HG03064 (cell line): ENCODE measurements at regions not wholly inside any gene's neighbourhood (a gene's known extent, or its start where the extent isn't known, plus 50 kb on each side); places are given as distances from the start of the nearest gene placed in this dataset.

Experiments used
- ATAC-seq: cut with Tn5 transposase; IDR thresholded peaks from one replicate; pipeline ENCODE4 v1.9.1; 2021; ENCODE audit warnings: low read depth; ENCODE audit not compliant: unreplicated experiment

- ATAC-seq = no peak
Observed at GRCh38 chr10:85265121-85265520, 936.7 kb downstream of the CCSER2 start.

GRCh38 chr10:85266808-85267207 lies 938.4 kb downstream of the CCSER2 start:
- no peak for ATAC-seq

- no peak for ATAC-seq
Observed at GRCh38 chr10:85280014-85280413, 951.6 kb downstream of the CCSER2 start.

- no peak for ATAC-seq
Observed at GRCh38 chr10:85284778-85285770, 956.7 kb downstream of the CCSER2 start.

- no peak for ATAC-seq
Observed at GRCh38 chr10:85293483-85293882, 965.1 kb downstream of the CCSER2 start.

GRCh38 chr10:85311613-85312337 lies 983.4 kb downstream of the CCSER2 start:
- no peak for ATAC-seq

- ATAC-seq = no peak
Observed at GRCh38 chr10:85315657-85316056, 987.3 kb downstream of the CCSER2 start.

- ATAC-seq = no peak
Observed at GRCh38 chr10:85316276-85316675, 987.9 kb downstream of the CCSER2 start.

GRCh38 chr10:85317827-85318226 lies 989.4 kb downstream of the CCSER2 start:
- no peak for ATAC-seq

GRCh38 chr10:85318809-85319807 lies 990.7 kb downstream of the CCSER2 start:
- ATAC-seq = no peak

- no peak for ATAC-seq
Observed at GRCh38 chr10:85319826-85320225, 991.4 kb downstream of the CCSER2 start.

- no peak for ATAC-seq
Observed at GRCh38 chr10:85333594-85333993, 1005.2 kb downstream of the CCSER2 start.

GRCh38 chr10:85362401-85362800 lies 1004.2 kb downstream of the GRID1 start:
- ATAC-seq = no peak

GRCh38 chr10:85377029-85377806 lies 989.4 kb downstream of the GRID1 start:
- no peak for ATAC-seq

- no peak for ATAC-seq
Observed at GRCh38 chr10:85379338-85379737, 987.3 kb downstream of the GRID1 start.

- no peak for ATAC-seq
Observed at GRCh38 chr10:85400981-85401695, 965.5 kb downstream of the GRID1 start.

GRCh38 chr10:85402541-85402940 lies 964.1 kb downstream of the GRID1 start:
- no peak for ATAC-seq

- ATAC-seq = no peak
Observed at GRCh38 chr10:85407088-85407487, 959.5 kb downstream of the GRID1 start.

- ATAC-seq = no peak
Observed at GRCh38 chr10:85408388-85408787, 958.2 kb downstream of the GRID1 start.
